ENCODE measurements at regions not wholly inside any gene's neighbourhood (a gene's known extent, or its start where the extent isn't known, plus 50 kb on each side); places are given as distances from the start of the nearest gene placed in this dataset.

DNA sequence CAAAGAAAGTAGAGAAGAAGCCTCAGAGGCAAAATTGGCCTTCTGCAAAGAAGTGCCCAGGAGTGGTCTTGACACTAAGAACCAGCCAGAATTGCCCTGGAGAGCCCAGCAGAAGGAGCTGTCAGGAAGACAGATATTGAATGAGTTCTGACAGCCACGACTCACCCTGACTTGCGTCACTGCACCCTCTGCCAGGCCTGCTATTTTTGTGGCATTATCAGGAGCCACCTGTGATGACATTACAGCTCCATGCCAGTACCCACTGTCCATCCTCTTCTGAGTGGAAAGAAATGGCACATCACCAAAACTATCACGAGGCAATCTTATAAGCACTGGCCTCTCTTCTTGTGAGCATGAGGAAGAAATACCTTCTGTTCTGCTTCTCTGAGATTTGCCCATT, 67.7 kb downstream of the SMIM20 start:
- Histone ChIP-seq H3K27ac (ENCODE audit: low read length) (no peak overlapping the region), H3K4me3 (ENCODE audit: control insufficient read depth in 1 of 2, extremely low read depth in 1 of 2, low read length in 1 of 2) (no peak overlapping the region), H3K9me3 (no peaks in the 10 kb centered on the region), H3K36me3 (ENCODE audit: control insufficient read depth in 2 of 2, extremely low read depth in 1 of 2, insufficient read depth in 1 of 2, low read length in 1 of 2) (no peaks in the 10 kb centered on the region), H3K27me3 (replicated peaks in 1 of 2; ENCODE audit: control insufficient read depth in 2 of 2, extremely low read depth in 1 of 2, insufficient read depth in 2 of 2, low read length in 1 of 2) (peaks cover 0 to 6% of the 10 kb centered on the region in 2 experiments), H3K4me1 (ENCODE audit: control insufficient read depth in 1 of 2, extremely low read depth in 1 of 2, insufficient read depth in 2 of 2, low read length in 2 of 2) (no peaks in the 10 kb centered on the region)
- CTCF ChIA-PET = no interaction called here
- no peaks in the 10 kb centered on the region for H3K4me1 Mint-ChIP-seq
- H3K27me3 Mint-ChIP-seq = peaks cover 0 to 4% of the 10 kb centered on the region in 2 donors
- POLR2A ChIA-PET = no interaction called here
- ATAC-seq (replicated peaks in 1 of 4) = no peak
- H3K4me3 Mint-ChIP-seq = no peak overlapping the region
- H3K36me3 Mint-ChIP-seq = no peaks in the 10 kb centered on the region
- no peaks in the 10 kb centered on the region for H3K9me3 Mint-ChIP-seq
- H3K27ac Mint-ChIP-seq = no peak overlapping the region
- WGBS (ENCODE audit: insufficient coverage) = 93% methylated on average over 3 of the region's 3 CpGs
- no peak for DNase-seq

DNA sequence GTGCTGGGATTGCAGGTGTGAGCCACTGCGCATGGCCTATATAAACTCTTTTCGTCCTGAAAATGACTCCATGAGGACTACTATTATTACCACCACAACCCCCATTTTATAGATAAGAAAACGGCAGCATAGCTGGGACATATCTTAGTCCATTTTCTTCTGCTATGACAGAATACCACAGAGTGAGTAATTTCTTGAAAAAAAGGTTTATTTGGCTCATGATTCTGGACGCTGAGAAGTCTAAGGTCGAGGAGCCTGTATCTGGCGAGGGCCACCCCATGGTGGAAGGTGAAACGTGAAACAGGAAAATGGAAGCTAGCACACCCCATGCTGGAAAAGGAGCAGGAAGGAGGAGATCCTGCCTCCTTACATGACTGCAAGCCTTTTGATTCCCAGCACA, 68.9 kb downstream of the SMIM20 start:
- H3K4me1 ChIP-seq (ENCODE audit: control insufficient read depth in 1 of 2, extremely low read depth in 1 of 2, insufficient read depth in 2 of 2, low read length in 2 of 2) = peaks cover 0 to under 1% of the 10 kb centered on the region in 2 experiments
- H3K36me3 ChIP-seq (ENCODE audit: control insufficient read depth in 2 of 2, extremely low read depth in 1 of 2, insufficient read depth in 1 of 2, low read length in 1 of 2) = no peaks in the 10 kb centered on the region
- Mint-ChIP-seq H3K36me3 (no peaks in the 10 kb centered on the region), H3K4me1 (peaks cover 0 to 3% (median 3%) of the 10 kb centered on the region in 3 donors), H3K27me3 (peaks cover 0 to 4% of the 10 kb centered on the region in 2 donors), H3K4me3 (no peak overlapping the region), H3K9me3 (no peaks in the 10 kb centered on the region), H3K27ac (no peak overlapping the region)
- 73% methylated on average over 4 of the region's 7 CpGs for WGBS (ENCODE audit: insufficient coverage)
- ATAC-seq (replicated peaks in 1 of 4) (no peak), DNase-seq (no peak)
- H3K27ac ChIP-seq (ENCODE audit: low read length) = no peak overlapping the region
- POLR2A ChIA-PET = interaction anchor here in 1 of 2 donors (0.5 kb wide), 1 partner anchor 316 kb away, joined by 3 read pairs; no protein-coding TSS in a partner anchor
- H3K27me3 ChIP-seq (replicated peaks in 1 of 2; ENCODE audit: control insufficient read depth in 2 of 2, extremely low read depth in 1 of 2, insufficient read depth in 2 of 2, low read length in 1 of 2) = peaks cover 0 to 5% of the 10 kb centered on the region in 2 experiments
- H3K4me3 ChIP-seq (ENCODE audit: control insufficient read depth in 1 of 2, extremely low read depth in 1 of 2, low read length in 1 of 2) = no peak overlapping the region
- CTCF ChIA-PET = interaction anchor here in 1 of 2 donors (0.6 kb wide), 1 partner anchor 184 kb away, joined by 3 read pairs; no protein-coding TSS in a partner anchor
- H3K9me3 ChIP-seq = no peaks in the 10 kb centered on the region

- DNase-seq (no peak), ATAC-seq (replicated peaks in 1 of 4) (no peak)
- Mint-ChIP-seq H3K27ac (no peak overlapping the region), H3K36me3 (no peaks in the 10 kb centered on the region), H3K4me1 (peaks cover 5 to 10% (median 7%) of the 10 kb centered on the region in 3 donors), H3K4me3 (no peak overlapping the region), H3K9me3 (no peaks in the 10 kb centered on the region), H3K27me3 (peaks cover 0 to 4% of the 10 kb centered on the region in 2 donors)
- no peaks in the 10 kb centered on the region for H3K36me3 ChIP-seq (ENCODE audit: control insufficient read depth in 2 of 2, extremely low read depth in 1 of 2, insufficient read depth in 1 of 2, low read length in 1 of 2)
- peaks cover 0 to 6% of the 10 kb centered on the region in 2 experiments for H3K27me3 ChIP-seq (replicated peaks in 1 of 2; ENCODE audit: control insufficient read depth in 2 of 2, extremely low read depth in 1 of 2, insufficient read depth in 2 of 2, low read length in 1 of 2)
- POLR2A ChIA-PET = no interaction called here
- H3K9me3 ChIP-seq = no peaks in the 10 kb centered on the region
- CTCF ChIA-PET = no interaction called here
- 50% methylated on average over 1 of the region's 6 CpGs for WGBS (ENCODE audit: insufficient coverage)
- H3K4me3 ChIP-seq (ENCODE audit: control insufficient read depth in 1 of 2, extremely low read depth in 1 of 2, low read length in 1 of 2) = no peak overlapping the region
- H3K27ac ChIP-seq (ENCODE audit: low read length) = no peak overlapping the region
- H3K4me1 ChIP-seq (ENCODE audit: control insufficient read depth in 1 of 2, extremely low read depth in 1 of 2, insufficient read depth in 2 of 2, low read length in 2 of 2) = peaks cover 0 to 6% of the 10 kb centered on the region in 2 experiments
Measured at GRCh38 chr4:25984266-25984665, 70.2 kb downstream of the SMIM20 start.

DNA sequence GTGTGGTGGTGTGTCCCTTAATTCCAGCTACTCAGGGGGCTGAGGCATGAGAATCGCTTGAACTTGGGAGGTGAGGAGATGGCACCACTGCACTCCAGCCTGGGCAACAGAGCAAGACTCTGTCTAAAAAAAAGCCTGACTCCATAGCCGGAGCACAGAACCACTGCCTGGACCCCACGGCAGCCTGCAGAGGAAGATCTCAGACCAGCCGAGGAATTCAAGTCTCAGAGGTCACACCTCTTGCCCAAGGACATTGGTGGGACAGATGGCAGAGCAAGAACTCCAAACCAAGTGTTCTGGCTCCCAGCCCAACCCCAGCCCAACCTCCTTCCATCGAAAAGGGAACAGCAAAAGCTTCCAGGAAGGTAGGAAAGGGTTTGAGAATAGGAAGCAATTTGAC, 70.8 kb downstream of the SMIM20 start:
- no peak overlapping the region for H3K4me3 Mint-ChIP-seq
- DNase-seq = no peak
- peaks cover 5 to 10% (median 7%) of the 10 kb centered on the region in 3 donors for H3K4me1 Mint-ChIP-seq
- no peaks in the 10 kb centered on the region for H3K36me3 ChIP-seq (ENCODE audit: control insufficient read depth in 2 of 2, extremely low read depth in 1 of 2, insufficient read depth in 1 of 2, low read length in 1 of 2)
- H3K9me3 ChIP-seq = no peaks in the 10 kb centered on the region
- H3K4me3 ChIP-seq (ENCODE audit: control insufficient read depth in 1 of 2, extremely low read depth in 1 of 2, low read length in 1 of 2) = no peak overlapping the region
- no peaks in the 10 kb centered on the region for H3K36me3 Mint-ChIP-seq
- H3K27ac Mint-ChIP-seq = no peak overlapping the region
- peaks cover 0 to 4% of the 10 kb centered on the region in 2 donors for H3K27me3 Mint-ChIP-seq
- H3K9me3 Mint-ChIP-seq = no peaks in the 10 kb centered on the region
- ATAC-seq (replicated peaks in 1 of 4) = no peak
- ChIA-PET CTCF (no interaction called here), POLR2A (no interaction called here)
- 100% methylated on average over 2 of the region's 5 CpGs for WGBS (ENCODE audit: insufficient coverage)
- peaks cover 0 to 6% of the 10 kb centered on the region in 2 experiments for H3K27me3 ChIP-seq (replicated peaks in 1 of 2; ENCODE audit: control insufficient read depth in 2 of 2, extremely low read depth in 1 of 2, insufficient read depth in 2 of 2, low read length in 1 of 2)
- no peak overlapping the region for H3K27ac ChIP-seq (ENCODE audit: low read length)
- peaks cover 0 to 6% of the 10 kb centered on the region in 2 experiments for H3K4me1 ChIP-seq (ENCODE audit: control insufficient read depth in 1 of 2, extremely low read depth in 1 of 2, insufficient read depth in 2 of 2, low read length in 2 of 2)

DNA sequence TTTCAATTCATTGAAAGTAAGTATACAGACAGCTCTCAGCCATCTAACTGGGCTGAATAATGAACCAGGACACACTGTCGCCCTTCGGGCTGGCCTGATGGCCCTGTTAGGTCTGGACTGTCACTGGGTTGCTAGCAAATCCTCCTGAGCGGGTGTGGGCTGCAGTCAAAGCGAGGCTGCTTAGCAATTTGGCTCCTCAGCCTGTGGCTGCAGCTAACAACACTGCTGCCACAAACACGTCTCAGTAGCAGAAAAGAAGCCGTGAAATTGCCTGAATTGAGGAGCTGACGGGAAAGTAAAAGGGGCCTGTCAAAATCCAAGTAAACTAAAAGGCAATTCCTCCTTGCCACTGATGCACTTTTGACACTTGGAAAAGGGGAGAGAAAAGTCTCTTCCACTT, 72.8 kb downstream of the SMIM20 start:
- Histone ChIP-seq H3K4me1 (ENCODE audit: control insufficient read depth in 1 of 2, extremely low read depth in 1 of 2, insufficient read depth in 2 of 2, low read length in 2 of 2) (peaks cover 0 to 6% of the 10 kb centered on the region in 2 experiments), H3K9me3 (no peaks in the 10 kb centered on the region), H3K27ac (ENCODE audit: low read length) (no peak overlapping the region), H3K36me3 (ENCODE audit: control insufficient read depth in 2 of 2, extremely low read depth in 1 of 2, insufficient read depth in 1 of 2, low read length in 1 of 2) (no peaks in the 10 kb centered on the region), H3K27me3 (replicated peaks in 1 of 2; ENCODE audit: control insufficient read depth in 2 of 2, extremely low read depth in 1 of 2, insufficient read depth in 2 of 2, low read length in 1 of 2) (peaks cover 0 to 6% of the 10 kb centered on the region in 2 experiments), H3K4me3 (ENCODE audit: control insufficient read depth in 1 of 2, extremely low read depth in 1 of 2, low read length in 1 of 2) (no peak overlapping the region)
- no peak overlapping the region for H3K4me3 Mint-ChIP-seq
- no peak overlapping the region for H3K27ac Mint-ChIP-seq
- peaks cover 0 to 4% of the 10 kb centered on the region in 2 donors for H3K27me3 Mint-ChIP-seq
- DNase-seq = no peak
- WGBS (ENCODE audit: insufficient coverage) = 97% methylated on average over 5 of the region's 7 CpGs
- peaks cover 5 to 10% (median 7%) of the 10 kb centered on the region in 3 donors for H3K4me1 Mint-ChIP-seq
- H3K36me3 Mint-ChIP-seq = no peaks in the 10 kb centered on the region
- ATAC-seq (replicated peaks in 1 of 4) = no peak
- ChIA-PET CTCF (interaction anchor here in 1 of 2 donors (0.6 to 1.3 kb wide), 3 partner anchors 10 to 422 kb away, joined by 3 to 7 read pairs (median 3); no protein-coding TSS in a partner anchor), POLR2A (no interaction called here)
- H3K9me3 Mint-ChIP-seq = no peaks in the 10 kb centered on the region

DNA sequence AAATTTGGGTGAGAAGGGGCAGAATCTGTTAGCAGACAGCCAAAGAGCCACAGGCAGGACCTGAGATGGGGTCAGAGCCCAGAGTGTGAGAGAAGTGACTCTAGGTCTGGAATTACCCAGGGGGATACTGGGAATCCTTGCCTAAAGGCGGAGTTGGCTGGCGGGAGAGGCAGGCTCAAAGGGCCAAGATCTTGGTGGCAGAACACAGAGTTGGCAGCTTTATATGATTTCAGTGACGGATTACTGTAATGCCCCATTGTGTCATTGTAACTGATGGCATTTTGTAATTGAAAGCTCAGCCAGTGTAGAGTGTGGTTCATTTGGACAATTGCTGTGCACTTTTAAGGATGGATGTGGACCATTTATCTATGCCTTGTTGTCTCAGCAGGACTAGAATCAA, 77.3 kb downstream of the SMIM20 start:
- ChIA-PET CTCF (interaction anchor here in 1 of 2 donors (0.5 kb wide), 1 partner anchor 1124 kb away, joined by 8 read pairs; no protein-coding TSS in a partner anchor), POLR2A (no interaction called here)
- no peaks in the 10 kb centered on the region for H3K36me3 ChIP-seq (ENCODE audit: control insufficient read depth in 2 of 2, extremely low read depth in 1 of 2, insufficient read depth in 1 of 2, low read length in 1 of 2)
- Mint-ChIP-seq H3K27me3 (no peaks in the 10 kb centered on the region), H3K36me3 (no peaks in the 10 kb centered on the region), H3K9me3 (no peaks in the 10 kb centered on the region), H3K4me3 (no peak overlapping the region), H3K4me1 (peaks cover 5 to 10% (median 10%) of the 10 kb centered on the region in 3 donors), H3K27ac (no peak overlapping the region)
- no peak for DNase-seq
- no peak overlapping the region for H3K4me3 ChIP-seq (ENCODE audit: control insufficient read depth in 1 of 2, extremely low read depth in 1 of 2, low read length in 1 of 2)
- no peak for ATAC-seq (replicated peaks in 1 of 4)
- H3K27ac ChIP-seq (ENCODE audit: low read length) = no peak overlapping the region
- H3K4me1 ChIP-seq (ENCODE audit: control insufficient read depth in 1 of 2, extremely low read depth in 1 of 2, insufficient read depth in 2 of 2, low read length in 2 of 2) = peaks cover 0 to 6% of the 10 kb centered on the region in 2 experiments
- WGBS (ENCODE audit: insufficient coverage) = 93% methylated on average over 3 of the region's 3 CpGs
- H3K9me3 ChIP-seq = no peaks in the 10 kb centered on the region
- peaks cover 0 to 11% of the 10 kb centered on the region in 2 experiments for H3K27me3 ChIP-seq (replicated peaks in 1 of 2; ENCODE audit: control insufficient read depth in 2 of 2, extremely low read depth in 1 of 2, insufficient read depth in 2 of 2, low read length in 1 of 2)
